A673 (cell line): ENCODE measurements at regions not wholly inside any gene's neighbourhood (a gene's known extent, or its start where the extent isn't known, plus 50 kb on each side); places are given as distances from the start of the nearest gene placed in this dataset.

Experiments
- CTCF ChIP-seq: fragments of 300-800, 200-600 bp; sonication (generic); conservative IDR thresholded peaks from 2 replicates; pipeline ENCODE4 v1.5.1; 2017; ENCODE audit warnings: low read depth, mild to moderate bottlenecking, antibody characterized with exemption, low read length, moderate library complexity, mixed read lengths
- EZH2 ChIP-seq: fragments of 200-600 bp; sonication (generic); IDR thresholded peaks from 2 replicates; pipeline ENCODE4 v1.6.1; 2017; ENCODE audit warnings: borderline replicate concordance, low read depth, mild to moderate bottlenecking, mixed read lengths, antibody characterized with exemption, low read length; ENCODE audit not compliant: poor library complexity, severe bottlenecking

- TF ChIP-seq CTCF (no peak), EZH2 (no peak)
Observed at GRCh38 chr6:147135211-147135681, 69.0 kb upstream of the STXBP5 start.
